GM23338 (cell line): ENCODE measurements at regions not wholly inside any gene's neighbourhood (a gene's known extent, or its start where the extent isn't known, plus 50 kb on each side); places are given as distances from the start of the nearest gene placed in this dataset.

Source experiments
- CREB1 ChIP-seq: fragments of 250-450 bp; sonication (Bioruptor Pico); IDR thresholded peaks from 2 replicates; pipeline ENCODE4 v1.5.0; 2020; ENCODE audit warnings: low read depth, mild to moderate bottlenecking, moderate library complexity
- EZH2 ChIP-seq: fragments of 200-600 bp; sonication (generic); IDR thresholded peaks from one replicate; pipeline ENCODE4 v1.8.0; 2017; ENCODE audit warnings: antibody characterized with exemption, mild to moderate bottlenecking, low read depth; ENCODE audit not compliant: unreplicated experiment
- EZH2phosphoT487 ChIP-seq: fragments of 200-600 bp; sonication (generic); IDR thresholded peaks from one replicate; pipeline ENCODE4 v1.8.1; 2018; ENCODE audit warnings: antibody characterized with exemption; ENCODE audit not compliant: unreplicated experiment
- POLR2AphosphoS5 ChIP-seq: IDR thresholded peaks from 2 replicates; pipeline ENCODE4 v1.6.1; 2016; ENCODE audit warnings: antibody characterized with exemption, low read depth
- TF ChIP-seq, protein P1 (sequence below), 2 experiments: fragments of 200-600 bp in 1 of 2; sonication (generic) in 1 of 2; conservative IDR thresholded peaks; 2 replicates each; pipeline versions ENCODE4 v1.5.1 to v1.6.1; 2016 to 2017; ENCODE audit warnings: antibody characterized with exemption in 2 of 2, low read depth in 2 of 2, mild to moderate bottlenecking in 2 of 2, moderate library complexity in 1 of 2

- TF ChIP-seq CREB1 (CRISPR knock-in tag) (no peak), POLR2AphosphoS5 (no peak), EZH2 (no peak), EZH2phosphoT487 (no peak)
- TF ChIP-seq, protein P1, sequence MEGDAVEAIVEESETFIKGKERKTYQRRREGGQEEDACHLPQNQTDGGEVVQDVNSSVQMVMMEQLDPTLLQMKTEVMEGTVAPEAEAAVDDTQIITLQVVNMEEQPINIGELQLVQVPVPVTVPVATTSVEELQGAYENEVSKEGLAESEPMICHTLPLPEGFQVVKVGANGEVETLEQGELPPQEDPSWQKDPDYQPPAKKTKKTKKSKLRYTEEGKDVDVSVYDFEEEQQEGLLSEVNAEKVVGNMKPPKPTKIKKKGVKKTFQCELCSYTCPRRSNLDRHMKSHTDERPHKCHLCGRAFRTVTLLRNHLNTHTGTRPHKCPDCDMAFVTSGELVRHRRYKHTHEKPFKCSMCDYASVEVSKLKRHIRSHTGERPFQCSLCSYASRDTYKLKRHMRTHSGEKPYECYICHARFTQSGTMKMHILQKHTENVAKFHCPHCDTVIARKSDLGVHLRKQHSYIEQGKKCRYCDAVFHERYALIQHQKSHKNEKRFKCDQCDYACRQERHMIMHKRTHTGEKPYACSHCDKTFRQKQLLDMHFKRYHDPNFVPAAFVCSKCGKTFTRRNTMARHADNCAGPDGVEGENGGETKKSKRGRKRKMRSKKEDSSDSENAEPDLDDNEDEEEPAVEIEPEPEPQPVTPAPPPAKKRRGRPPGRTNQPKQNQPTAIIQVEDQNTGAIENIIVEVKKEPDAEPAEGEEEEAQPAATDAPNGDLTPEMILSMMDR (conservative IDR thresholded peaks at IDR 0.05; ENCODE audit: low read depth in 2 of 2) = peak; percentile 99 to 100
Observed at GRCh38 chr17:34199932-34200534, 55.1 kb upstream of the CCL2 start.
